HEK293 (cell line): ENCODE measurements at regions not wholly inside any gene's neighbourhood (a gene's known extent, or its start where the extent isn't known, plus 50 kb on each side); places are given as distances from the start of the nearest gene placed in this dataset.

ENCODE experiments used
- CTCF ChIA-PET: fragments of 350-600 bp; formaldehyde crosslinking; extraction: SDS; loops from one replicate; lab custom pipeline; 2021; ENCODE audit warnings: antibody characterized with exemption; lab: Yijun Ruan, JAX
- POLR2A ChIA-PET: fragments of 300-600 bp; formaldehyde crosslinking; extraction: SDS; loops from one replicate; lab custom pipeline; 2020; ENCODE audit warnings: antibody characterized with exemption, inconsistent platforms; lab: Yijun Ruan, JAX
- H3K27ac ChIP-seq: fragments of 200-500 bp; sonication (Bioruptor generic); 2 replicates; pipeline ENCODE4 v1.5.1; 2014; ENCODE audit warnings: low read depth, low read length, control low read depth, inconsistent platforms; ENCODE audit errors: extremely low read depth
- H3K36me3 ChIP-seq, 2 experiments: fragments of 200-500 bp in 1 of 2; sonication (Bioruptor generic) in 1 of 2; 1 replicate in 1 of 2; 2 replicates in 1 of 2; pipeline ENCODE4 v1.5.1; 2014 to 2017; ENCODE audit warnings: inconsistent platforms in 2 of 2, low read length in 2 of 2; ENCODE audit not compliant: control insufficient read depth in 2 of 2, insufficient read depth in 1 of 2
- H3K4me1 ChIP-seq: fragments of 200-500 bp; sonication (Bioruptor generic); 2 replicates; pipeline ENCODE4 v1.5.1; 2014; ENCODE audit warnings: mild to moderate bottlenecking, low read length, inconsistent platforms; ENCODE audit not compliant: control insufficient read depth, insufficient read depth
- H3K4me3 ChIP-seq: 2 replicates; pipeline ENCODE4 v1.5.1; 2011; ENCODE audit warnings: low read depth, mild to moderate bottlenecking, control low read depth, low read length, moderate library complexity
- H3K9me3 ChIP-seq: fragments of 200-500 bp; sonication (Bioruptor generic); 2 replicates; pipeline ENCODE4 v1.5.1; 2014; ENCODE audit warnings: low read depth, low read length, inconsistent platforms; ENCODE audit not compliant: control insufficient read depth, insufficient read depth
- GLI4 ChIP-seq: fragments of 450-650 bp; formaldehyde crosslinking; IDR thresholded peaks from 2 replicates; pipeline ENCODE4 v1.5.1; 2016; ENCODE audit warnings: missing biosample characterization, missing genetic modification characterization
- IKZF3 ChIP-seq: fragments of 450-650 bp; IDR thresholded peaks from 2 replicates; pipeline ENCODE4 v1.5.0; 2018; ENCODE audit warnings: missing biosample characterization, mild to moderate bottlenecking, missing genetic modification characterization, moderate library complexity
- KLF7 ChIP-seq: fragments of 450-650 bp; formaldehyde crosslinking; IDR thresholded peaks from 2 replicates; pipeline ENCODE4 v1.5.1; 2016; ENCODE audit warnings: missing biosample characterization, missing genetic modification characterization, borderline replicate concordance
- REST ChIP-seq: fragments of 450-650 bp; formaldehyde crosslinking; IDR thresholded peaks from 2 replicates; pipeline ENCODE4 v1.5.1; 2016; ENCODE audit warnings: missing biosample characterization, missing genetic modification characterization
- SCRT1 ChIP-seq: fragments of 450-650 bp; formaldehyde crosslinking; IDR thresholded peaks from 2 replicates; pipeline ENCODE4 v1.5.1; 2016; ENCODE audit warnings: missing biosample characterization, missing genetic modification characterization, borderline replicate concordance
- ZBTB17 ChIP-seq: fragments of 450-650 bp; formaldehyde crosslinking; IDR thresholded peaks from 2 replicates; pipeline ENCODE4 v1.5.1; 2016; ENCODE audit warnings: missing biosample characterization, missing genetic modification characterization
- ZBTB21 ChIP-seq: fragments of 450-650 bp; formaldehyde crosslinking; IDR thresholded peaks from 2 replicates; pipeline ENCODE4 v1.5.1; 2017; ENCODE audit warnings: missing biosample characterization, missing genetic modification characterization
- ZBTB48 ChIP-seq: fragments of 450-650 bp; formaldehyde crosslinking; IDR thresholded peaks from 2 replicates; pipeline ENCODE4 v1.5.1; 2016; ENCODE audit warnings: missing biosample characterization, missing genetic modification characterization
- ZFP41 ChIP-seq: fragments of 450-650 bp; formaldehyde crosslinking; IDR thresholded peaks from 2 replicates; pipeline ENCODE4 v1.5.1; 2016; ENCODE audit warnings: missing biosample characterization, missing genetic modification characterization, borderline replicate concordance
- ZNF138 ChIP-seq: fragments of 450-650 bp; formaldehyde crosslinking; IDR thresholded peaks from 2 replicates; pipeline ENCODE4 v1.5.1; 2016; ENCODE audit warnings: missing biosample characterization, missing genetic modification characterization, borderline replicate concordance
- ZNF18 ChIP-seq: fragments of 450-650 bp; formaldehyde crosslinking; IDR thresholded peaks from 2 replicates; pipeline ENCODE4 v1.5.1; 2016; ENCODE audit warnings: missing biosample characterization, missing genetic modification characterization
- ZNF324 ChIP-seq: fragments of 450-650 bp; formaldehyde crosslinking; IDR thresholded peaks from 2 replicates; pipeline ENCODE4 v1.5.1; 2016; ENCODE audit warnings: missing biosample characterization, missing genetic modification characterization
- ZNF335 ChIP-seq: fragments of 450-650 bp; formaldehyde crosslinking; conservative IDR thresholded peaks from 2 replicates; pipeline ENCODE4 v1.5.1; 2016; ENCODE audit warnings: missing biosample characterization, missing genetic modification characterization
- ZNF350 ChIP-seq: fragments of 450-650 bp; formaldehyde crosslinking; IDR thresholded peaks from 2 replicates; pipeline ENCODE4 v1.5.0; 2017; ENCODE audit warnings: missing biosample characterization, mild to moderate bottlenecking, missing genetic modification characterization
- ZNF354C ChIP-seq: fragments of 450-650 bp; formaldehyde crosslinking; IDR thresholded peaks from 2 replicates; pipeline ENCODE4 v1.5.1; 2016; ENCODE audit warnings: missing biosample characterization, missing genetic modification characterization, low read depth, borderline replicate concordance
- ZNF423 ChIP-seq: fragments of 450-650 bp; formaldehyde crosslinking; IDR thresholded peaks from 2 replicates; pipeline ENCODE4 v1.5.1; 2016; ENCODE audit warnings: missing biosample characterization, missing genetic modification characterization
- ZNF473 ChIP-seq: fragments of 450-650 bp; formaldehyde crosslinking; IDR thresholded peaks from 2 replicates; pipeline ENCODE4 v1.5.1; 2017; ENCODE audit warnings: missing biosample characterization, missing genetic modification characterization
- ZNF514 ChIP-seq: fragments of 450-650 bp; formaldehyde crosslinking; IDR thresholded peaks from 2 replicates; pipeline ENCODE4 v1.5.1; 2016; ENCODE audit warnings: missing biosample characterization, missing genetic modification characterization
- ZNF521 ChIP-seq: fragments of 450-650 bp; formaldehyde crosslinking; IDR thresholded peaks from 2 replicates; pipeline ENCODE4 v1.5.1; 2017; ENCODE audit warnings: missing biosample characterization, mild to moderate bottlenecking, missing genetic modification characterization
- ZNF596 ChIP-seq: fragments of 450-650 bp; IDR thresholded peaks from 2 replicates; pipeline ENCODE4 v1.5.0; 2018; ENCODE audit warnings: missing biosample characterization, mild to moderate bottlenecking, missing genetic modification characterization, moderate library complexity
- ZNF610 ChIP-seq: fragments of 450-650 bp; formaldehyde crosslinking; IDR thresholded peaks from 2 replicates; pipeline ENCODE4 v1.5.1; 2016; ENCODE audit warnings: missing biosample characterization, missing genetic modification characterization, borderline replicate concordance
- TF ChIP-seq, protein P1 (sequence below): fragments of 450-650 bp; formaldehyde crosslinking; IDR thresholded peaks from 2 replicates; pipeline ENCODE4 v1.5.1; 2016; ENCODE audit warnings: missing biosample characterization, missing genetic modification characterization, low read depth

DNA sequence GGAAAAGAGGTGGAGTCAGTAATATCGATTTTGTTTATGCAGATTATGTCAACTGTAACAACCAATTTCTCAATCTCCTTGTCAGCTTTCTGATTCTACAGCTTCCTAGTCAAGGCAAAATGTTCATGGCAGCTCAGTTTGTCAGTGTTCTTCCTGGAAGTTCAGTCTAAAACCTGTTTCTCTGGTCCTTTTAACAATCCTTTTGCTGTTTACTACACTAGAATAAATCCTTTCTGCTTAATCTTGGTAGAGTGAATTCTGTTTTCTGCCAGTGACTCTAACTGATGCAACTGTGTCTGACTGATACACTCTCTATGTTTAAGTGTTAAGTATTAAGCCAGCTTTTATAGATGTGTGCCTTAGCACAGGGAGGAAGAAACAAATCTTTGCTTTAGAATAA lies 516.9 kb upstream of the KLF12 start:
- no peak overlapping the region for H3K4me3 ChIP-seq
- POLR2A ChIA-PET, result no interaction called here
- no peak overlapping the region for H3K27ac ChIP-seq
- TF ChIP-seq IKZF3 (tag by site-specific recombination), result no peak
- no peak for TF ChIP-seq ZNF138 (tag by site-specific recombination)
- TF ChIP-seq ZNF521 (tag by site-specific recombination), result no peak
- TF ChIP-seq ZFP41 (tag by site-specific recombination), result no peak
- no peak for TF ChIP-seq ZBTB48 (tag by site-specific recombination)
- TF ChIP-seq ZNF473, result no peak
- no peak for TF ChIP-seq ZNF514 (tag by site-specific recombination)
- TF ChIP-seq, protein P1, sequence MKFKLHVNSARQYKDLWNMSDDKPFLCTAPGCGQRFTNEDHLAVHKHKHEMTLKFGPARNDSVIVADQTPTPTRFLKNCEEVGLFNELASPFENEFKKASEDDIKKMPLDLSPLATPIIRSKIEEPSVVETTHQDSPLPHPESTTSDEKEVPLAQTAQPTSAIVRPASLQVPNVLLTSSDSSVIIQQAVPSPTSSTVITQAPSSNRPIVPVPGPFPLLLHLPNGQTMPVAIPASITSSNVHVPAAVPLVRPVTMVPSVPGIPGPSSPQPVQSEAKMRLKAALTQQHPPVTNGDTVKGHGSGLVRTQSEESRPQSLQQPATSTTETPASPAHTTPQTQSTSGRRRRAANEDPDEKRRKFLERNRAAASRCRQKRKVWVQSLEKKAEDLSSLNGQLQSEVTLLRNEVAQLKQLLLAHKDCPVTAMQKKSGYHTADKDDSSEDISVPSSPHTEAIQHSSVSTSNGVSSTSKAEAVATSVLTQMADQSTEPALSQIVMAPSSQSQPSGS (tag by site-specific recombination), result no peak
- no peak for TF ChIP-seq ZBTB17 (tag by site-specific recombination)
- TF ChIP-seq ZNF596 (tag by site-specific recombination), result no peak
- no peak for TF ChIP-seq ZNF354C (tag by site-specific recombination)
- no peak for TF ChIP-seq ZNF324 (tag by site-specific recombination)
- TF ChIP-seq ZNF423 (tag by site-specific recombination), result no peak
- no peaks in the 10 kb centered on the region for H3K9me3 ChIP-seq
- CTCF ChIA-PET, result no interaction called here
- H3K4me1 ChIP-seq, result no peaks in the 10 kb centered on the region
- H3K36me3 ChIP-seq, result no peaks in the 10 kb centered on the region

GRCh38 chr13:74647991-74648390 lies 513.8 kb upstream of the KLF12 start:
- ChIA-PET POLR2A (no interaction called here), CTCF (no interaction called here)
- Histone ChIP-seq H3K4me3 (no peak overlapping the region), H3K4me1 (no peaks in the 10 kb centered on the region), H3K27ac (no peak overlapping the region), H3K36me3 (no peaks in the 10 kb centered on the region)
- TF ChIP-seq GLI4 (no peak), ZNF350 (no peak), ZBTB21 (tag by site-specific recombination) (no peak), ZNF610 (tag by site-specific recombination) (no peak), KLF7 (no peak), ZNF18 (tag by site-specific recombination) (no peak), ZNF335 (no peak), SCRT1 (no peak), REST (tag by site-specific recombination) (no peak)
- TF ChIP-seq, all 188 proteins: peak for 0
- H3K9me3 ChIP-seq, result no peaks in the 10 kb centered on the region
